Progenitor cell of endocrine pancreas (in vitro differentiated cells): ENCODE measurements at regions not wholly inside any gene's neighbourhood (a gene's known extent, or its start where the extent isn't known, plus 50 kb on each side); places are given as distances from the start of the nearest gene placed in this dataset.

Experiments
- DNase-seq: peaks from one replicate; pipeline ENCODE4 v3.0.0; 2021; ENCODE audit warnings: low spot score; ENCODE audit not compliant: unreplicated experiment
- H3K27ac Mint-ChIP-seq: 2 replicates; pipeline ENCODE4 v1.8.0; 2021; ENCODE audit warnings: mild to moderate bottlenecking, moderate library complexity, mixed read lengths
- H3K27me3 Mint-ChIP-seq: 2 replicates; pipeline ENCODE4 v1.8.0; 2021; ENCODE audit warnings: mixed read lengths
- H3K36me3 Mint-ChIP-seq: 2 replicates; pipeline ENCODE4 v1.8.0; 2022; ENCODE audit warnings: mixed read lengths; ENCODE audit not compliant: insufficient read depth
- H3K4me1 Mint-ChIP-seq: 2 replicates; pipeline ENCODE4 v1.8.0; 2021; ENCODE audit warnings: low read depth, mixed read lengths
- H3K4me3 Mint-ChIP-seq: 2 replicates; pipeline ENCODE4 v1.8.0; 2021; ENCODE audit warnings: low read depth, mild to moderate bottlenecking, moderate library complexity, mixed read lengths
- H3K9me3 Mint-ChIP-seq: 2 replicates; pipeline ENCODE4 v1.8.0; 2021; ENCODE audit warnings: low read depth, mixed read lengths
- CTCF ChIP-seq: fragments of 200-600 bp; sonication (generic); IDR thresholded peaks from one replicate; pipeline ENCODE4 v1.5.0; 2021; ENCODE audit warnings: antibody characterized with exemption, mild to moderate bottlenecking; ENCODE audit not compliant: unreplicated experiment

GRCh38 chr20:57943291-57943690 is 233.5 kb upstream of the PMEPA1 start:
- Mint-ChIP-seq H3K27ac (no peak overlapping the region), H3K36me3 (no peaks in the 10 kb centered on the region), H3K4me1 (peaks cover 2% of the 10 kb centered on the region), H3K27me3 (no peaks in the 10 kb centered on the region), H3K9me3 (no peaks in the 10 kb centered on the region), H3K4me3 (no peak overlapping the region)
- no peak for DNase-seq
- TF ChIP-seq CTCF: no peak

- no peaks in the 10 kb centered on the region for H3K9me3 Mint-ChIP-seq
- H3K4me3 Mint-ChIP-seq: no peak overlapping the region
- no peak overlapping the region for H3K27ac Mint-ChIP-seq
- no peak for TF ChIP-seq CTCF
- H3K27me3 Mint-ChIP-seq: peaks cover 3% of the 10 kb centered on the region
- no peak for DNase-seq
- peaks cover 2% of the 10 kb centered on the region for H3K4me1 Mint-ChIP-seq
- H3K36me3 Mint-ChIP-seq: no peaks in the 10 kb centered on the region
Observed at GRCh38 chr20:57941604-57942381, 232.0 kb upstream of the PMEPA1 start.

DNA sequence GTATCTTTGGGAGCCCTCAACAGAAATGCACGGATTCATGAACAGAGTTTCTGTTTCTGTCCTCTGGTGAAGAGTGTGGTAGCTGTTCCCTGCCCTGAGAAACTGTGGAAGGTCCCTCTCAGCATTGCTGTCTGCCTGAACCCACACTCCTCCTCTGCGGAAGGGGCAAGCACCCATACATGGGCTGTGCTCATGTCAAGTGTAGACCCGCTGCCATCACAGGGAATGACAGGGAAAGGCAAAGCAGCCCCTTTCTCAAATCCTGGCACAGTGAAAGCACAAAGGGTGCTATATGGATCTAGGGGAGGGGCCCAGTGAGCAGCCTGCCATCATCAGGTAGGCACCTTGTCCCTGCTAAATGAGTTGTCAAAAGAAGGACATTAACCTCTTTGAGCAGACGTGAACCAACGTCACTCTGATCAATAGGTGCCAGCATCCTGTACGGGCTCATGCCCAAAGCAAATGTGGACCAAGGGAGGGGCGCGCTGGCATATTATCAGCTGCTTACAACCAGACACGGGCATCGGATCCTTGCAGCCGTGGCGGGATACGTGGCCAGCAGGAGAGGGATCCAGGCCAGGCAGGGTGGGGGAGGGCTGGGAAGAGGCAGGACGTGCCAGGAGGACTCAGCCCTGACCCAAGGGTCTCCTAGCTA is 231.2 kb upstream of the PMEPA1 start:
- Mint-ChIP-seq H3K4me1 (peaks cover 2% of the 10 kb centered on the region), H3K9me3 (no peaks in the 10 kb centered on the region), H3K27me3 (peaks cover 3% of the 10 kb centered on the region), H3K27ac (no peak overlapping the region), H3K4me3 (no peak overlapping the region), H3K36me3 (no peaks in the 10 kb centered on the region)
- DNase-seq: no peak
- TF ChIP-seq CTCF: no peak

DNA sequence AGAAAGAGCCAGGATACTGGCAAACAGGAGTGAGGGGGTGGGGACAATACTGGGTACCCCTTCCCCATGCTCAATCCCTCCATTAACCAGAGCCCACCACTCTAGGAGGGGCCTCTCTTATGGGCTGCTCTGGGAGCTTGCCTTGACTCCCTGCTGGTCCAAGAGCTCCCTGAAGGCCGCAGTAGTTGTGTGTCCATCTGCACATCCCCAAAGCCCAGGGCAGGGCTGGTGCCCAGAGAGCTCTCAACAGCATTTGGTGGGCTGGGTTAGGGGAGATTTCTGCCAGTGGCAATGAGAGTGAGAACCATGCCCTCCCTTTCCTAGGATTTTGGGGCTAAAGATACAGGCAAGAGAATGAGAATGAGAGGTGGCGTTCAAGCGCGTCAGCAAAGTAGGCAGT is 230.6 kb upstream of the PMEPA1 start:
- Mint-ChIP-seq H3K4me3 (no peak overlapping the region), H3K27me3 (peaks cover 3% of the 10 kb centered on the region), H3K36me3 (no peaks in the 10 kb centered on the region), H3K9me3 (no peaks in the 10 kb centered on the region), H3K4me1 (peaks cover 4% of the 10 kb centered on the region), H3K27ac (no peak overlapping the region)
- DNase-seq: no peak
- TF ChIP-seq CTCF: no peak

DNA sequence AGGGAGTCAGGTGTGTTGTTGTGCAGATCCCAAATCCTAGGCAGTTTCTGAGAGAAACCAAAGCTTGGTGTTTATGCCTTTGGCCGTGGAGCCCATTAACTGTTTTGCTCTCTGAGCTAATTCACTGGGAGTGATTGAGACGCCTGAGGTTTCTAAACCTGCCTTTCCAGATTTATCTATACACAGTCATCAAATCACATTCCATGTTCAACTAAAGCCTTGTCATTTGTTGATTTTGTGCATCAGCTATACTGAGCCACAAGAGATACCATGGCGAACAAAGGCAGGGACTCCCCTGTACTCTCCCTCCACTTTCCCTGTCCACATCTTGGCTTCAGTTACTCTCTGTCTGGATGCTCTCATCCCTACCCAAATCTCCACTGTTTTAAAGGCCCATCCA is 229.7 kb upstream of the PMEPA1 start:
- peaks cover 10% of the 10 kb centered on the region for H3K4me1 Mint-ChIP-seq
- H3K27ac Mint-ChIP-seq: no peak overlapping the region
- H3K4me3 Mint-ChIP-seq: no peak overlapping the region
- H3K9me3 Mint-ChIP-seq: no peaks in the 10 kb centered on the region
- no peak for TF ChIP-seq CTCF
- no peaks in the 10 kb centered on the region for H3K36me3 Mint-ChIP-seq
- no peak for DNase-seq
- peaks cover 3% of the 10 kb centered on the region for H3K27me3 Mint-ChIP-seq
